ENCODE measurements at regions not wholly inside any gene's neighbourhood (a gene's known extent, or its start where the extent isn't known, plus 50 kb on each side); places are given as distances from the start of the nearest gene placed in this dataset.
"Not testable (repeated sequence)": the region's sequence is repeated elsewhere in the genome, so short reads cannot be mapped to it uniquely, and the experiment has no call there.

DNA sequence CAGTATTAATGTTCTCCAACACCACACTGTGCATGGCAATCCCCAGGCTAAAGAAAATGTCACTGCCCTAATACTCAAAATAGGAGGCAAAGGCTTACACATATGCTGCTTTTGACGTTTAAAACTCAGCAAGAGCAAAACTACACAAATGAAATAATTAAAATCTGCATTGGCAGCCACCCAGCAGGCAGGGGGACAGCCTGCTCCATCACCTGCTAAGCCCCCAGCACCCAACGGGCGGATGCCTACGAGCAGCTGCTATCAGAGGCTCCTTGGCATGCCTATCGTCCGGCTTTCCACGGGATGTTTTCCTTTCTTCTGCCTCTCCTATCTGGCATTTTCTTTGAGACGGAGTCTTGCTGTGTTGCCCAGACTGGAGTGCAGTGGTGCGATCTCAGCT lies 337.5 kb downstream of the SOX9 start:
- no peak for DNase-seq

DNA sequence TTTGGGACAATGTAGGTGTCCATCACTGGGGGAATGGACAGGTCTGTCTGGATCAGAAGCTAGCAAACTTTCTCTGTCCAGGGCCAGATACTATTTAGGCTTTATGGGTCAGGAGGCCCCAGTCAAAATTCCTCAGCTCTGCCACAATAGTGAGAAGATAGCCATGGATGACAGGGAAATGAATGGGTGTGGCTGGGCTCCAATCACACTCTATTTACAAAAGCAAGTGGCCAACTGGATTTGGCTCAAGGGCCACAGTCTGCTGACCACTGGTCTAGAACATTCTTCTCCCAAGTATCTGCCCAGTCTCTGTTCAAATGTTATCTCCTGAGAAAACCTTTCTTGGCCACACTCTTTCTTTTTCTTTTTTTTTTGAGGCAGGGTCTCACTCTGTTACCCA lies 339.9 kb downstream of the SOX9 start:
- DNase-seq: no peak

DNA sequence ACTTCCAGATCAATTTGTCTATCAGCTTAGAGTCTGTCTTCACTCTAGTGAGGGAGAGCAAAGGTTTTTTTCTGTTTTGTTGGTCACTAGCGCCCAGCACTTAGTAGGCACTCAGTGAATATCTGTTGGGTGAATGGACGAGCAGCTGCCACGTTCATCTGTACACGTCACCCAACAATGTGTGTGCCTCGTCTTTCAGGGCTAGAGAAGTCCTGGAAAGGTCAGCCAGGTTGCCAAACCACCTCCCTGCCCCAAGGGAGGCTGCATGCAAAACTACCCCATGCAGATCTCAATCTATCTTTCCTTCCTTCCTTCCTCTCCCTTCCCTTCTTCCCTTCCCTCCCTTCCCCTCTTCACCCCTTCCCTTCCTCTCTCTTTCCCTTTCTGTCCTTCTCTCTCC lies 340.9 kb downstream of the SOX9 start:
- DNase-seq: no peak

DNA sequence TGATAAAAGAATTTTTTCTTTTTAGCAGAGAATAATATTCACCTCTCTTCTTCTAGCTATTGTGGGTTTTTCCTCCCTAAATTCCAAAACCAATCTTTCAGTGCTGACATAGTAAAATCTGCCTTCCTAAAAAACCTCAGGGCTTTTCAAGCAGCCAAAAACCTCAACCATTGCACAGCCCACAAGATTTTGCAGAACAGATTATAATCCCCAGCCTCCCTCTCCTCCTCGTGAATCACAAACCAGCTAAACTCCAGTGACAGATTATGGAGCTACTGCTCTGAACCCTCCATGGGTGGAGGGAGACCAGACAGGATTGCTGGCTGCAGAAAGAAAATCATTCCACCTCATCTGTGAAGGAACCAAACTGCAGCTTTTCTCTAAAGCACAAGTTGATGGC lies 341.6 kb downstream of the SOX9 start:
- no peak for DNase-seq

DNA sequence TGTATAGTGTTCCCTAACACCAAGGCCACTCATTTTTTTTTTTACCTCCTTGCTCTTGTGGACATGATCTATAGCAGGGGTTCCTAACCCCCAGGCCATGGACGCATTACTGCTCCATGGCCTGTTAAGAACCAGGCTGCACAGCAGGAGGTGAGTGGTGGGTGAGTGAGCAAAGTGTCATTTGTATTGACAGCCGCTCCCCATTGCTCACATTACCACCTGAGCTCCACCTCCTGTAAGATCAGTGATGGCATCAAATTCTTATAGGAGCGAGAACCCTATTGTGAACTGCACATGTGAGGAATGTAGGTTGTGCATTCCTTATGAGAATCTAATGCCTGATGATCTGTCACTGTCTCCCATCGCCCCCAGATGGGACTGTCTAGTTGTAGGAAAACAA lies 342.0 kb downstream of the SOX9 start:
- no peak for DNase-seq

DNA sequence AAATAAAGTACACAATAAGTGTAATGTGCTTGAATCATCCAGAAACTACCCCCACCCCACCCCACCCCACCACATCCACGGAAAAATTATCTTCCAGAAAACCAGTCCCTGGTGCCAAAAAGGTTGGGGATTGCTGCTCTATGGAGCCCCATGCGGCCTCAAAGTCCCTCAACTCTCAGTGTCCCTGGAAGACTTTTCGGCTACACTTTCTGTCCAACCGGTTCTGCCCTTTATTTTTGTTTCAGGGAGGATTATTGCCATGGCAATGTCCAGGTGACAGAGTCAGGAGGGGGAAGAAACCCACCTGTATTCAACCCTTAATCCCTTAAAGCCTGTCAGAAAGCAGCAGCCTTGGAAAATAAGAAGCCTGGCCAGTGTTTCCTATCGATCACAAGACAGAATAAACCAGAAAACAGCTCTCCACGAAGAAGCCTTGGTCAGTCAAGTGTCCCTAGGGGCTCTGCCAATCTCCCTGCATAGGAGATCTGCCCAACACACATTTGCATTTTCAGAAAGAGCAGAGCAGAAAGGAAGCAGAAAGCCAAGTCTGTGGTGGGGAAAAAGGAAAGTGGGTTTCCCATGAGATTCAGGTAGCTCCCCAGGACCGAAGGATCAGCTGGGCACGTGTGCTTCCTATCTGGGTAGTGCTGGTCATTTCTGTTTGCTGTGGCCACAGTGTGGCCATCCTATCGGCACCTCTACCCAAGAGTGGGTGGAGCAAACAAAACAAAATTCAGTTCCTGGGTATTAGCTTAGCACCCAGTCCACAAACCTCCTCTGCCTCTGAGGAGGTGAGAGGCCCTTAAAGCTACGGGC lies 342.7 kb downstream of the SOX9 start:
- DNase-seq: no peak

DNA sequence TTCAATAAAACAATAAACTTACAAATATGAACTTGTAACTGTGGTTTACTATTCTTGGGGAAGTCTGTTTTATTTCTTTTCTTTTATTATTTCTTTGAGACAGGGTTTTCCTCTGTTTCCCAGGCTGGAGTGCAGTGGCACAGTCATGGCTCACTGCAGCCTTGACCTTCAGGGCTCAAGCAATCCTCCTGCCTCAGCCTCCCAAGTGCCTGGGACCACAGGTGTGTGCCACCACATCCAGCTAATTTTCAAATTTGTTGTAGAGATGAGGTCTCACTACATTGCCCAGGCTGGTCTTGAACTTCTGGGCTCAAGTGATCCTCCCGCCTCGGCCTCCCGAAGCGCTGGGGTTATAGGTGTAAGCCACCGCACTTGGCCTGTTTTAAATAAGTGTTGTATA lies 343.4 kb downstream of the SOX9 start:
- DNase-seq: not testable (repeated sequence)

DNA sequence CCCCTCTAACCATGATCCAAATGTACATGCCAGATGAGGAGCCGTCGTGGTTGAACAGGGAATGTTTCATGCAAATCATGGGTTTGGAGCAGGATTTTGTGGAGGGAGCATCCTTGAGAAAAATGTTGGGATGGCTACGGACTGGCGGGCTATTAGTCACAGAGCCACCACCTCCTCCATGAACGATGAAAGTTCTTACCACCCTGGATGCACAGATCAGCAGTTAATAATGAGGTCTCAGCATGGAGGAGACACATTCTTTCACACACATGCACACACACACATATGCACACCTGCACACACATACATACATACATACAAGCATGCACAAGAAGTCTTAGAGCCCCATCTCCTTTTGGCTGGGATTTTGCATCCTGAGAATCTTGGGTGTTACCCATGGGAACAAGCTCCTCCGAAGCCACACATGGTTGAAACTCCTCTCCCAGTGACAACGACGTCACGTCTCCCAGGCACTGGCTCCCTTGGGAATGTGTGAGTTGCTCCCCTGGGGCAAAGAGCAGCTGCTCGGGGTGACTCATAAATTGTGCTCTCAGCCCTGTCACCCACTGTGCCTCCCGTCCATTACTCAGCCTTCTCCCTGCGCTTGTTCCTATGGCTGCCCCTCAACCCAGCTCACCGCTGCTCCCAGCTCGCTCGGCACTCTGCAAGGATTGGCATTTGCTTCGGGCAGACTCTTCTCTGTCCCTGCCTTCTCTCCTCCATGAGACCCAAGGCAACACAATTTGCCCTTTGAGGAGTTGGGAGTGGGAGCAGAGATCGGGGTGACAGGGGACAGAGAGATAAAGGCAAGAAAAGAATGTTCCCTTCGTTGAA lies 344.6 kb downstream of the SOX9 start:
- no peak for DNase-seq

DNA sequence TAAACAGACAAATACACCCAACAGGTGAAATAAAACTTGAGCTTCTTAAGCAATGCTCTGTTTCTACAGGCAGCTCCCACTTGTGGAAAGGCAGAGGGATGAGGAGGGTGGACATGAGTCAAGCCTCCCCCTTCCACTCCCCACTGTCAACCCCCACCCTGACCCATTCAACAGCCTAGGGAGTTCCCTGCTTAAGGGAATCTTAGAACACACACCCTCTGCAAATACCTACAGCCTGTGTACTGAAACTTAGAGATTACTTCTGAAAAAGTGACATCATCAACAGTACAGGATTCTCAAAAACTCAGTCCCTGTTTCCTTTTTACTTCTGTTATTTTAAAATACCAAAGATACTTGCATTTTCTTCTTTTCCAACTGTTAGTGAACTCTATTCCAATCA lies 345.4 kb downstream of the SOX9 start:
- no peak for DNase-seq

DNA sequence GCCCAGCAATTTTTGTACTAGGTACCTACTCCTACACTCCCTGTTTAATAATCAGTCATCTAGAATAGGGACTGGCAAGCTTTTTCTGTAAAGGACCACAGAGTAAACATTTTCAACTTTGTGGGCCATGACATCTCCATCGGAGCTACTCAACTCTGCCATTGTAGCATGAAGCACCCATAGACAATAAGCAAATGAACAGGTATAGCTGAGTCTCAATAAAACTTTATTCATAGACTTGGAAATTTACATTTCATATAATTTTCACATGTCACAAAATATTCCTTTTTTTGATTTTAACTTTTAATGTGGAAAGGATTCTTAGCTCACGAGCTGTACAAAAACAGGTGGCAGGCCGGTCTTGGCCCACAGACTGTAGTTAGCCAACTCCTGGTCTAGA lies 345.8 kb downstream of the SOX9 start:
- DNase-seq: no peak

DNA sequence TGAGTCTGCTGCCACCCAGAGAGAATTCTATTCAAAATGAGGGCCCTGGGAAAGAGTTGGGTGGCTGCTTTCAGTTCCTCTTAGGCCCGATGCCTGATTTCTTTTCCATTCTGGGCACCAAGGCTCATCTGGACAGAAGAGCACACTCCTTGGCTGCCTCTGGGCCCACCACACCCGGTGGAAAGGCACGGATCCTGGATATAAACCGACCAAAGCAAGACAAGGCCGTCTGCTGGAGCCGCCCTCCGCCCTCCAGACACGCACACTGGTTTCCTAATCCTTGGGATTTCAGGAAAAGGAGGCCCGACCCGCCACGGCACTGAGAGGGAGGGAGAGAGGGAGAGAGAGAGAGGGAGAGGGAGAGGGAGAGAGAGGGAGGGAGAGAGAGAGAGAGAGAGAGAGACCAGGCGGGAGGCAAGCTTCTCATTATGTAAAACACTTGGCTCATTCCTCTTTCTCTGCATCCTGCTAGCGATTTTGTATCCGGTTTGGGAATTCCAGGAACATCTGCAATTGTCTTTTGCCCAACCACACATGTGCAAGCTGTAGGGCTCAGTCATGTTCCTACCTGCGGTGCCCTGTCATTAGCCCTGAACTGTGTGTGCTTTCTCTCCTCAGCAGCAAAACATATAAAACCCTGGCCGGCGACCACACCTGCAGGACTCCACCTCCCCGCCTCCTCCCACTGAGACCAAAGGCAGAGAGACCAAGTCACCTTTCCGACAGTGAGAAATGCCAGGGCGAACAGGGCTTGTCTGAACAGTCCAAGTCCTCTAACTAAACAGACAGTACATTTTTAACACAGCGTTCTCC lies 347.2 kb downstream of the SOX9 start:
- DNase-seq: no peak

DNA sequence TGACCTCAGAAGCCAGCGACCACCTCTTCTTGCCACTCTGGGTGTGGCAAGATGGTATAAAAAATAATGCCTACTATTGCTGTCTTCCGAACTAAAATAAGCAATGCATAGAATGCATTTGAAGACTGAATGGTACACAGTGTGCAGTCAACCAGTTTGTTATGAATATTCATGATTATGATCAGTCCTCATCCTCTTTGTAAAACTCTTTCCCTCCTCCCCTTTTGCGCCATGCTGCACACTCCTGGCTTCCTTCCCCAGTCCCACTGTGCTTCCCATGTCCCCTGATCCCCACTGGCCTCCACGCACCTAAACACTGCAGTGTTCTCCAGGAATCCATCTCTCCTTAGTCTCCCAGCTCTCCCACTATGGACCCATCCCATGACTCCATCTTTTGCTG lies 348.0 kb downstream of the SOX9 start:
- no peak for DNase-seq

DNA sequence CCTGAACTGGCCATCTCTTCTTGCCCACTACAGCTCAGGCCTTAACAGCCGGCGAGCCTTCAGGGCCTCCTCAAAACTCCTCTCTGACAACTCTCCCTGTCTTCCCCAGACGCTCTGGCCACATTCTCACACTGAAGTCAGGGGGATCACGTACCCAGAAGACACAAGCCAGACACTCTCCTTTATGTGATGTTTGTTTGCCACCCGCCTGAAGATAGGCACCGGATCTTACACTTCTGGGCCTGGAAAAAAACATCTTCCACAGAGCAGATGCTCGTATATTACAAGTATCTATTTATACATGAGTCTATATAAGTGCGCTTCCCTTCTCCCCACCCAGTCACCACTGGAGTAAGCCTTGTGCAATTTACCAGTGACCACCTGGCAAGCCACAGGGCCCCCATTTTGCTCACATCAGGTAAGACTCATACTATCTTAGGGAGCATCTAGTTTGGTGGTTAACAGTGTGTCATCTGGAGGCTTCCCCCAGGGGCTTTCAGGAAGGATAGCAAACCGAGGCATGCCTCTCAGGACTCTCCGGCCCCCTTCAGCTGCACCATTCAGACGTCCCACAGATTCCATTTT lies 349.4 kb downstream of the SOX9 start:
- DNase-seq: no peak

DNA sequence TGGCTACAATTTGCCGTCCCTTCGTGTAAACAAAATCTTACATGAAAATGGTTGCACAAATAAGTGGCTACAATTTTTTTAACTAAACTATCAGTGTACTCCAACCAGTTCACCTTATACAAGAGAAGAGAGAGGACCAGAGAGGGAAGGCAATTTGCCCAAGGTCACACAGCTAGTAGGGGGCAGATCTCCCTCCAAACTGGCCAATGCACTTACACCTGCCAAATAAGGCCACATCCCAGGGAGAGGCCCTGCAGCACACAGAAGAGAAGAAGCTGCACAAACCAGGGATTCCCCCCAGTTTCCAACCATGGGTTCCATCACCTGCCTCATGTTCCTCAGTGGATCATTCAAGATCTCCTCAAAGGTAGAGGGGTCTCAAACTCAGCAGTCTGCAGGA lies 349.9 kb downstream of the SOX9 start:
- DNase-seq: no peak

DNA sequence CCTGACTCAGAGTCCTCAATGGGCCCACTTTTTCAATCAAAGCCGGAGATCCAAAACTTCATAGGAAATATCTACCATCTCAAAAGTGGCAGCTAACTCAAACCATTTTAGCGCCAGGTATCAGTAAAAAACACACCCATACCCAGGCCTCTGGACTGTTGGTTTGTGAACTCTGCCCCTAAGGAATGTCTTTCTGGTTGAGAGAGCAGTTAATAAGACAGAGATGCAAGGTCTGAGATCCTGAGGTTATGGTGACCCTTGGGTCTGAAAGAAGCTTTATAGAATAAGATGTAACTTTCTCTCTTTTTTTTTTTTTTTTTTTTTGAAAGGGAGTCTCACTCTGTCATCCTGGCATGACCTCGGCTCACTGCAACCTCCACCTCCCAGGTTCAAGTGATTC lies 350.5 kb downstream of the SOX9 start:
- DNase-seq: no peak

DNA sequence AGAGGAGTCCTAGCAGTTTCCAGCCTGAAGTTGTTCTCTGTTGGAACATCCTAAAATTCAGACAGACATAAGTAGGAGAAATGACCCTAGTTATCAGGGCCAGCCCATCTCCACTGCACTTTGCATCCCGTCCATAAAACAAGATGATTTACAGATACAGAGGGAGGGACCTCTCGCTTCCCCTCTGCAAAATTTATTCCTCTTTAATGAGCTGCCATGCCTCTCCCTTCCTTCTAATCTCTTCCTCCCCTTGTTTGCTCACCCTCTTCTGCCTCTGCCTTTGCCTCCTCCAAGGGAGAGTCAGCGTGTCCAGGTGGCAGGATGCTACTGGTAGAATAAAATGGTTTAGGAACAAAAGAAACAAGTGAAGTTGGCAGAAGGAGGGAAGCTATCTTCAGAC lies 351.3 kb downstream of the SOX9 start:
- DNase-seq: no peak

DNA sequence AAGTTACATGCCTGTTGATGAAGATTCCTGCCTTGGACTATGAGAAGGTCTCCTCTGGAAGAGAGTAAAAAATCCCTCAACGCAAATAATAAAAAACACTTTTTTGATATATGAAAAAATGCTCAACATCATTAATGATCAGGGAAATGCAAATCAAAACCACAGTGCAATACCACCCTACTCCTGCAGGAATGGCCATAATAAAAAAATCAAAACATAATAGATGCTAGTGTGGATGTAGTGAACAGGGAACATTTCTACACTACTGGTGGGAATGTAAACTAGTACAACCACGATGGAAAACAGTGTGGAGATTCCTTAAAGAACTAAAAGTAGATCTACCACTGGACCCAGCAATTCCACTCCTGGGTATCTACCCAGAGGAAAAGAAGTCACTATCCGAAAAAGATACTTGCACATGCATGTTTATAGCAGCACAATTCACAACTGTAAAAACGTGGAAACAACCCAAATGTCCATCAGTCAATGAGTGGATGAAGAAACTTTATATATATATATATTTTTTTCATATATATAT lies 352.1 kb downstream of the SOX9 start:
- DNase-seq: not testable (repeated sequence)

DNA sequence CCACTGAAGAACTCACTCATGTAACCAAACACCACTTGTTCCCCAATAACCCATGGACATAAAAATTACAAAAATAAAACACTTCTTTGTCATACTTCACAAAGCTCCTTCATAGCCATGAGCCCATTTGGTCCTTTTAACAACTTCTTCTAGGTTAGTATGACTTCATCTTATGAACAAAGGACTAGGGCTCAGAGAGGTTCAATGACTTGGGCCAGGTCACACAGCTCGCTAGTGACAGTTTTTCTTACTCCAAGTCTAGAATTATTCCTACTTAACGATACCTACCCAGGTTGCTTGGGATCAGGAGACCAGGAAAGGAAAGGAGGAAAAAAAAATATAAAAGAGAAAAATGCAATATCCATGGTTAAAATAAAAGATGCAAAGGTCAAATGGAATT lies 353.4 kb downstream of the SOX9 start:
- DNase-seq: no peak

DNA sequence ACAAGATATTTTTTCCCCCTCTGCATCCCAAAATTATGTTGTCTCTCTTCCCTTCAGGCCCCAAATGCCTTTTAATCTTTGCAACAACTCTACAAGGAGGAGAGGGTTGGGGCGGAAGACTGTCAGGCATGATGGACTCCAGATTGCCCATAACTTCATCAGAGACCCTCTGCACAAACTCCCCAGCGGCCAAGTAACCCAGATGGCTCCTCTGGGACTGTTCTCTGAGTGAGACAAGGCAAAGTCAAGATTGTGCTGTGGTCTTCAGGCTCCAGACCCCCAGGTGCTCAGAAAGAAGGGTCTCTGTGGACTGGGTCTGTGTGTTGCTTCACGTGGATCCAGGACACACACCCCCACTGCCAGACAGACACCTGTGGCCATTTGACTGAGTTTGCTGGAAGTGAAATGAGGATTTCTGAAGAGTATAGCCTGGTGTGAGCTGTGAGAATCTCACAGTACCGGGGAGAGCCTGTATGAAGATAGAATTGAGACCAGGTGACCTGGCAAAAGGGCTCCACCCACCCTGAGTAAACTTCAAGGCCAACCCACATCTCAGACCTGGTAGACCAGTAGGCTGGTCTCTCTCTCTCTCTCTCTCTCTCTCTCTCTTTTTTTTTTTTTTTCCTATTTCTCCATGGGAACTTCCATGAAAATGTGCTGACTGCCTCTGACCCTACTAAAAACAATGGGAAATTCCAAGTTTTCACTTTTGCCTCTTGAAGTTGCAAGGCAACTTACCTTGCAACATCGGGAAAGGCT lies 354.1 kb downstream of the SOX9 start:
- DNase-seq: no peak

DNA sequence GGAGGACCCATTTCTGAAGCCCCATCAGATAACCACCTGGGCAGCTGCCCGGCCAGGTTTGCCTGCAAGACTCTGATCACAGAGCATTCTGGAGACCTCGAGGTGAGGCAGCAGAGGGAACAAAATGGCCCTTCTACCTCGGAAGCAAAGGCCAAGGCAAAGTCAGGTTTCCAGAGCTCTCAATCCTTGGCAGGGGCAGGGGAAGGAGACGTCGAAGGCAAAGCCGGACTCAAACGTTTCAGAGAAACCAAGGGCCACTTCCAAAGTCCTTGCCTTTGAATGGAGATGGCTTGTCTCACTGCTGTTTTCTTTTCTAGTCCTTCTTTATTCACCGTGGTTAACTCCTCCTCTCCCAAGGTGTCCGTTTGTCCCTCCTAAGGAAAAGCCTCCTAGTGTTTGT lies 355.3 kb downstream of the SOX9 start:
- no peak for DNase-seq

DNA sequence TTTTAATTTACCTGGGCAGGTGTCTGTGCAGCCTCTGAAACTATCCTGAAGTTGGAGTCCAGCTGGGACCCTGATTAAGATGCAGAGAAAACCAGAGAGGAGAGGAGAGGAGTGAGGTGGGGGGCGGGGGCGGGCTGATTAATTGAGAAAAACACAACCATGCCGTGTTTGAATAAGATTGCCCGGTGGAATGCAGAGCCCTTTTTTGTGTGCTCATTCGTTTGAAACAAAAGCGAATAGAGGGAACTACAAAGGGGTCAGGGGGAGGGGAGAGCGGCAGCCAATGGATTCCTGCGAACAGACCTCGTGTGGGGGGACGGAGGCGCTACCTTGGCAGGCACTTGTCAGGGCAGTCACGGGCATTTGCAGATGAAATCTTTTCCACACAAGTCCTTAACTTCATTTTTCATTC lies 355.8 kb downstream of the SOX9 start:
- no peak for DNase-seq

DNA sequence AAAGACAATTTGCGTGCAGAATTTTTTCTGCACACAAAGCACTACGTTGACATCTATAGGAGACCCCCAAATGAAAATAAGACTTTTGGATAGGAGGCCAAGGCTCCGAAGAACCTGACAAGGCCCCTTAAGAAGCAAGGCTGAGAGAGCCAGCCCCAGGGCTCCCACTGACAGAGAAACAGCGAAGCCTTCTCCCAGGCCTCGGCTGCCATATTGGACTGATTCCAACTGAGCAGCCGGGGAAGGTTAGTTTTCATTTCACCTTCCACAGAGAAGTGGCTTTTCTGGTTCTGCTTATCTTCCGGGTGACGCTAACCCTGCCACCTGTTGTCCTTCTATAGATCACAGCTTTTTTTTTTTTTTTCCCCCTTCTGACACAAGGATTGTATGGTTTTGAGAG lies 356.7 kb downstream of the SOX9 start:
- DNase-seq: no peak

Measured in CD4-positive, alpha-beta T cell treated with Interleukin-4 for 4 hours (primary cell).